Endodermal cell (in vitro differentiated cells): ENCODE measurements at regions not wholly inside any gene's neighbourhood (a gene's known extent, or its start where the extent isn't known, plus 50 kb on each side); places are given as distances from the start of the nearest gene placed in this dataset.

ENCODE experiments used
- DNase-seq: peaks from one replicate; pipeline ENCODE4 v3.0.0-alpha.2; 2017
- H3K27ac ChIP-seq: 2 replicates; pipeline ENCODE4 v1.5.1; 2013; ENCODE audit warnings: mild to moderate bottlenecking, low read depth, low read length, moderate library complexity
- H3K27me3 ChIP-seq: 2 replicates; pipeline ENCODE4 v1.6.1; 2013; ENCODE audit warnings: mild to moderate bottlenecking, low read length, moderate library complexity; ENCODE audit not compliant: insufficient read depth, control insufficient read depth, poor library complexity, severe bottlenecking
- H3K36me3 ChIP-seq: 2 replicates; pipeline ENCODE4 v1.7.0; 2013; ENCODE audit warnings: mild to moderate bottlenecking, low read length, moderate library complexity; ENCODE audit not compliant: control insufficient read depth, insufficient read depth
- H3K4me1 ChIP-seq: one replicate; pipeline ENCODE4 v1.7.0; 2013; ENCODE audit warnings: low read length; ENCODE audit not compliant: control insufficient read depth, insufficient read depth
- H3K4me3 ChIP-seq: 2 replicates; pipeline ENCODE4 v1.5.1; 2013; ENCODE audit warnings: mild to moderate bottlenecking, low read length, moderate library complexity
- H3K9ac ChIP-seq: 2 replicates; pipeline ENCODE4 v1.6.1; 2013; ENCODE audit warnings: mild to moderate bottlenecking, low read length, moderate library complexity; ENCODE audit not compliant: poor library complexity, severe bottlenecking; ENCODE audit errors: extremely low read depth
- H3K9me3 ChIP-seq: 2 replicates; pipeline ENCODE4 v1.6.1; 2013; ENCODE audit warnings: mild to moderate bottlenecking, low read length, moderate library complexity; ENCODE audit not compliant: control insufficient read depth
- H3K27ac Mint-ChIP-seq: 2 replicates; pipeline ENCODE4 v1.8.0; 2020; ENCODE audit warnings: mixed read lengths
- H3K27me3 Mint-ChIP-seq: 2 replicates; pipeline ENCODE4 v1.8.0; 2021; ENCODE audit warnings: mild to moderate bottlenecking, mixed read lengths; ENCODE audit not compliant: insufficient read depth
- H3K36me3 Mint-ChIP-seq: 2 replicates; pipeline ENCODE4 v1.8.0; 2020; ENCODE audit warnings: low read depth, mixed read lengths
- H3K4me1 Mint-ChIP-seq: 2 replicates; pipeline ENCODE4 v1.8.0; 2020; ENCODE audit warnings: mixed read lengths
- H3K4me3 Mint-ChIP-seq: 2 replicates; pipeline ENCODE4 v1.8.0; 2020; ENCODE audit warnings: mild to moderate bottlenecking, moderate library complexity, mixed read lengths
- H3K9me3 Mint-ChIP-seq: 2 replicates; pipeline ENCODE4 v1.8.0; 2020; ENCODE audit warnings: mild to moderate bottlenecking, mixed read lengths
- CTCF ChIP-seq: fragments of 200-600 bp; sonication (generic); conservative IDR thresholded peaks from 2 replicates; pipeline ENCODE4 v1.5.0; 2021; ENCODE audit warnings: antibody characterized with exemption, mild to moderate bottlenecking
- WGBS, 2 experiments: methylation state at CpG; one replicate each; pipeline versions ENCODE4 v1.1.5 to v1.1.7; 2013; ENCODE audit warnings: missing lambda C conversion rate in 2 of 2, mixed read lengths in 1 of 2; ENCODE audit not compliant: insufficient coverage in 1 of 2, insufficient read length in 1 of 2; 5-methylcytosine and 5-hydroxymethylcytosine counted together

DNA sequence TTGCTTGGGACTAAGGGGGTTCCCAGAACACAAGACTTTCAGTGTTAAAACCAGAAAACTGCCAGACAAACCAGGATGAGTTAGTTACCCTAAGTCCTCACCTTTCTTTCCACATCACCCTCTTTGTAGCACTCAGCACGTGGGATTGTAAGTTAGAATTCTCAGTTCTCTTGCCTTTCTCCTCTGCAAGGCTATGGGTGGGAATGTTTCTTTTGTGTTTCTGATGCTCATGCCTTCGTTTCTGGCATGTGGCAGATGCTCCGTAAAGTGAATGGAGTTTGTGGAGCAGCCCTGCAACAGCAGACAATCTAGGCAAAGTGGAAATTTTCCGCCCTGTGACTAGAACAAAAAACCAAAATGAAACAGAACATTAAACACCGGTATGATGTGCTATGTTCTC lies 64.7 kb upstream of the SPP1 start:
- 70 to 78% methylated on average over 4 to 5 of the region's 5 CpGs for WGBS, 2 experiments
- H3K36me3 Mint-ChIP-seq = no peaks in the 10 kb centered on the region
- H3K9ac ChIP-seq = no peak overlapping the region
- DNase-seq = peak; percentile 63
- no peaks in the 10 kb centered on the region for H3K9me3 ChIP-seq
- no peaks in the 10 kb centered on the region for H3K27me3 ChIP-seq
- H3K9me3 Mint-ChIP-seq = no peaks in the 10 kb centered on the region
- H3K4me1 Mint-ChIP-seq = peaks cover 48% of the 10 kb centered on the region
- TF ChIP-seq CTCF = no peak
- peak overlapping the region; percentile 86 for H3K27ac Mint-ChIP-seq
- H3K4me1 ChIP-seq = peaks cover 8% of the 10 kb centered on the region
- H3K4me3 Mint-ChIP-seq = no peak overlapping the region
- H3K36me3 ChIP-seq = no peaks in the 10 kb centered on the region
- no peaks in the 10 kb centered on the region for H3K27me3 Mint-ChIP-seq
- no peak overlapping the region for H3K27ac ChIP-seq
- peak overlapping the region; percentile 39 for H3K4me3 ChIP-seq

DNA sequence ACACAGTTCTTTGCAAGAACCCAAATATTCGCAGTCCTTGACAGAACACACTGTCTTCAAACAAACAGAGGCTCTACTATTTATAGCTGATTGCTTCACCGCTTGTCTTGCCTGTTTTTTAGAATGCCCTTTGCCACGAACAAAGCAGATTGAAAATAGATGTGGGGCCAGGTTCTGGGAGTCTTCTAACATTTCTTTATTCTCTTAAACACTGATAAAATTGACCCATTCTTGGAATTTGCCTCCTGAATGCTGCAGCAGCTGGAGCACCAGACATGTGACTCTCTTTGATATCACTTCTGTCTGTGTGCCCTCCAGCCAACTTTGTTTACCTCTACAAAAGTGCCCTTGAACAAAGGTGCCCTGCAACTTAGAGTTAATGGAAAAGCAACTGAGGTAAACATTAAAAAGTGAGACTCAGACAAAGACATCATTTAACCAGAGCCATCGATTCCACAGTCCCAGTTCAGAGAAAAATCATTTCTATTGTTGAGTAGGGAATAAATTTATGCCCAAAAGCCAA lies 64.2 kb upstream of the SPP1 start:
- no peak overlapping the region for H3K4me3 ChIP-seq
- H3K27ac ChIP-seq = no peak overlapping the region
- no peaks in the 10 kb centered on the region for H3K27me3 ChIP-seq
- DNase-seq = no peak
- no peaks in the 10 kb centered on the region for H3K27me3 Mint-ChIP-seq
- H3K9me3 ChIP-seq = no peaks in the 10 kb centered on the region
- no peaks in the 10 kb centered on the region for H3K9me3 Mint-ChIP-seq
- H3K9ac ChIP-seq = no peak overlapping the region
- no peaks in the 10 kb centered on the region for H3K36me3 Mint-ChIP-seq
- 86 to 92% methylated on average over 1 to 4 of the region's 4 CpGs for WGBS, 2 experiments
- no peaks in the 10 kb centered on the region for H3K36me3 ChIP-seq
- H3K4me3 Mint-ChIP-seq = no peak overlapping the region
- peaks cover 8% of the 10 kb centered on the region for H3K4me1 ChIP-seq
- peaks cover 49% of the 10 kb centered on the region for H3K4me1 Mint-ChIP-seq
- peak overlapping the region; percentile 41 for H3K27ac Mint-ChIP-seq
- no peak for TF ChIP-seq CTCF

DNA sequence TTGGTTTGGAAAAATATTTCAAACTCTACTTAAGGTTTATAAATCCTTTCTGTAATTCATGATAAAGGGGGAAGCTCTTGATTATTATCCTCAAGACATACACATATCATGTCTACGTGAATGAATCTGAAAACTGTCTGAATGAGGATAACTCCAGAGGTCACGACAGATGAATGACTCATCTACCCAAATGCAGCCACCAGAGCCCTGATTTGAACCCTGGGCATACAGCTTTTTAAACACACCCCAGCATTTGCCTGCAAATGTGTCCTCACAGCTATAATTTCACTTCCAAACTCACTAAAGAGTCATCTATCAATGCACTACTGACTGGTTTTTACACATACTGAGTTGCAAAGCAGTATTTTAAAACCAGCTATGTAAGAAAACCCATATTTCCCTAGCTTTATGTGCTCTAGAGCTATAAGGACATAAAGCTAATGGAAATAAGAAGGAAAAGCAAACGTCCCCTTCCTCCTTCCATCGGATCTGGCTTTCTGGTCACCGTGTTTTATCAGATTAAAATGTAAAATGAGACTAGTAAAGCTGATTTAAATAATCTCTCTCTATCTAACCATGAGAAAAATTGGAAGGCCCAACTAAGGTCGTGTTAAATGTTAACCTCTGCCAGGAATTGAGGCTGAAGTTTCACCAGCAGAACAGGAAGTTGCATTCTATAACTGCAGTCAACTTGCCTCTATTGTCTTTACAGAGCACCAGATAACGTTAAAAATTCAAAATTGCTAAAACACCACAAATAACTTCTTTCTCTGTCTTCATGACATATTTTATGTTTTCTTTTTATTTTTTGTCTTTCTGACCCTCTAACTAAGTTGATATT lies 63.1 kb upstream of the SPP1 start:
- WGBS, 2 experiments = 64 to 75% methylated on average over 3 to 6 of the region's 7 CpGs
- peaks cover 14% of the 10 kb centered on the region for H3K4me1 ChIP-seq

More for the DNA sequence above, 63.1 kb upstream of the SPP1 start:
- H3K9me3 Mint-ChIP-seq = no peaks in the 10 kb centered on the region
- H3K27me3 ChIP-seq = no peaks in the 10 kb centered on the region
- H3K36me3 Mint-ChIP-seq = no peaks in the 10 kb centered on the region
- H3K27me3 Mint-ChIP-seq = no peaks in the 10 kb centered on the region
- H3K4me1 Mint-ChIP-seq = peaks cover 58% of the 10 kb centered on the region
- no peak for TF ChIP-seq CTCF
- no peak overlapping the region for H3K9ac ChIP-seq
- peak overlapping the region; percentile 77 for H3K27ac Mint-ChIP-seq
- H3K4me3 Mint-ChIP-seq = no peak overlapping the region
- no peak overlapping the region for H3K27ac ChIP-seq
- no peak overlapping the region for H3K4me3 ChIP-seq
- H3K9me3 ChIP-seq = no peaks in the 10 kb centered on the region
- no peak for DNase-seq
- no peaks in the 10 kb centered on the region for H3K36me3 ChIP-seq
